GM21515 (cell line): ENCODE measurements at regions not wholly inside any gene's neighbourhood (a gene's known extent, or its start where the extent isn't known, plus 50 kb on each side); places are given as distances from the start of the nearest gene placed in this dataset.
"Not testable (repeated sequence)": the region's sequence is repeated elsewhere in the genome, so short reads cannot be mapped to it uniquely, and the experiment has no call there.

Experiments used
- ATAC-seq: cut with Tn5 transposase; IDR thresholded peaks from one replicate; pipeline ENCODE4 v1.9.1; 2021; ENCODE audit not compliant: unreplicated experiment

DNA sequence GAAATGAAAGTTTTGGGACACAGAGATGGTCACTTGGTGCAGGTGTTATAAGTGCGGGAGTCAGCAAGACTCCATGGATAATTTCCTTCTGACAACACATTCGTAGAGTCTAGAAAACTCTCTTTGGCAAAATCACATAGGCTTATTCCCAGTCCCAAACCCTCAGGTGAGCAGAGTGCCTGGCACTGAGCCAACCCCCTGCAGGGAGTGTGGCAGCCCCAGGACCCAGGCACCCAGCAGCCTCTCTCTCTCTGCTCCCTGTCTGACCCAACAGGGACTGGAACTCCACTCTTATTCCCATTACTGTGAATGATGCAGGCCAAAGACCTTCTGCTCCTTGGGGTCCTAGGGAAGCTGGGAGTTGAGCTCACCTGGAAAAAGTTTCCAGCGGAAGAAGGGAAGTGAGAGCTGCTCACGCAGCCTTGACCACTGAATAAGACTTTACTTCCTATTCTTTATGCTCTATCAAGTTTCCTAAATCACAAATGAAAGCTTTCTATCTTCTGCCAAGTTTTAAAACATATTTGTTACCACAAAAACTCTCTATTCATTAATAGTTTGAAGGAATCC, 132.6 kb upstream of the ETV3 start:
- ATAC-seq: no peak

DNA sequence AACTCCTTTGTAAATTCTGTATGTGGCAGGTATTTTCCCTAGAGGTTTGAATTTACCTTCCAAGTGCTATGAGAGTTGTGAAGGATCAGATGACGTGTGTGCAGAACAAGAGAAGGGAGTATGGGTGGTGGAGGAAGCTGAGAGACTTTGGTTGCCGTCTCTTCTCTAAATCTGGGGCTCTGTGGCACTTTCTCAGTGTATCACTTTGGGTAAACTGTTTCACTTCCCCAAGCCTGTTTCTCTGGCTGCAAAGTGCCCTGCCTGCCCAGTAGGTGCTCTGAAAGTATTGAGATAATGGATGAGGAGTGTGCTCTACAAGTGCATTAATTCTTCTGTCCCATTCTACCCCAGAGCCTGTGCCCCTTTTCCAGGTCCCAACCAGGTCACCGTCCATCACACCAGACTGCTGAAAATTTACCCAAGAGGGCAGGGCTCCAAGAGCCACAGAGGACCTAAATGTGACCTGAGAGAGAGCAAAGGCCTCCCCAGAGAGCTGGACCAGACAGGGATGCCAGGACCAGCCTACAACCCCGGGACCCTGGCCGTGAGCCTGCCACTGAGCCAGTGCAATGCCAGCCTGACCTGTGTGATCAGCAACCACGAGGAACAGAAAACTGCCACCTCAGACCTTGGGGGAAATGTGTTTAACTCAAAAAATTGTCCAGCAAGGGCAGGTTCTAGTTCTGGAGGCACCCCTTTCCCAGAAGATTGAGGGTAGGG, 131.6 kb upstream of the ETV3 start:
- peak; percentile 59 for ATAC-seq

DNA sequence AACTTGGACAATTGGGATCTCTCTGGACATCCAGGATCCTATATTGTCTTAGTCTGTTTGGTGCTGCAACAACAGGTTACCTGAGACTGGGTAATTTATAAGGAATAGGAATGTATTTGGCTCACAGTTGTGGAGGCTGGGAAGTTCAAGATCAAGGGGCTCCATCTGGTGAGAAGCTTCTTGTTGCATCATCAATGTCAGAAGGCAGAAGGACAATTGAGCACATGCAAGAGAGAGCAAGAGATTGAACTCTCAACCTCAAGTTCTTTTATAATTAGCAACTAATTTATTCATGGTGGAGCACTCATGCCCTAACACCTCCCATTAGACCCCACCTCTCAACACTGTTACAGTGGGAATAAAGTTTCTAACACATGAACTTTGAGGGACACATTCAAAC, 124.7 kb upstream of the ETV3 start:
- no peak for ATAC-seq

DNA sequence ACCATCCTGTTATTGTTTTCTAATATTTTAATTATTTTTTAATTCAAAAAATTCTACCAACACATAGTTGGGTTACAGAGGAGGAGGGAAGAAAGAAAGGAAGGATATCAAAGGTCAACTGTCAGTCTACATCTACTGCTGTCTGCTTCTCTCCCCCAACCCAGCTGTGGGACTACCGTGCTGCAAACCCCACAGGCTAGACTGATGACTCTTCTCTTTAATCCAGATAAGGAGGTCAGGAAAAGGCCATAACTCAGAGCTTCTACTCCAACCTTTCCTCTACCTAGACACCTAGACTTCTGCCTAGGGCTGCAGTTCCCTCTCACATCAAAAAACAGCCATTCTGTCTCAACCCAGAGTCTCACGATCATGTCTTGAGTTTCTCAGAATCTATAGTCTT, 124.2 kb upstream of the ETV3 start:
- ATAC-seq: no peak

DNA sequence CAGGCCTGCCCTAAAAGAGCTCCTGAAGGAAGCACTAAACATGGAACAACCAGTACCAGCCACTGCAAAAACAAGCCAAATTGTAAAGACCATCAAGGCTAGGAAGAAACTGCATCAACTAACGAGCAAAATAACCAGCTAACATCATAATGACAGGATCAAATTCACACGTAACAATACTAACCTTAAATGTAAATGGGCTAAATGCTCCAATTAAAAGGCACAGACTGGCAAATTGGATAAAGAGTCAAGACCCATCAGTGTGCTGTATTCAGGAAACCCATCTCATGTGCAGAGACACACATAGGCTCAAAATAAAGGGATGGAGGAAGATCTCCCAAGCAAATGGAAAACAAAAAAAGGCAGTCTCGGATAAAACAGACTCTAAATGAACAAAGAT, 117.7 kb upstream of the ETV3 start:
- ATAC-seq: not testable (repeated sequence)

DNA sequence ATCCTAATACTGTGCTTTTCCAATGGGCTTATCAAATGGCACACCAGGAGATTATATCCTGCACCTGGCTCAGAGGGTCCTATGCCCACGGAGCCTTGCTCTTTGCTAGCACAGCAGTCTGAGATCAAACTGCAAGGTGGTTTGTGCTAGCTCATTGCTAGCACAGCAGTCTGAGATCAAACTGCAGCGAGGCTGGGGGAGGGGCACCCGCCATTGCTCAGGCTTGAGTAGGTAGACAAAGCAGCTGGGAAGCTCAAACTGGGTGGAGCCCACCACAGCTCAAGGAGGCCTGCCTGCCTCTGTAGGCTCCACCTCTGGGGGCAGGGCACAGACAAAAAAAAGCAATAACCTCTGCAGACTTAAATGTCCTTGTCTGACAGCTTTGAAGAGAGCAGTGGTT, 116.0 kb upstream of the ETV3 start:
- ATAC-seq: not testable (repeated sequence)

DNA sequence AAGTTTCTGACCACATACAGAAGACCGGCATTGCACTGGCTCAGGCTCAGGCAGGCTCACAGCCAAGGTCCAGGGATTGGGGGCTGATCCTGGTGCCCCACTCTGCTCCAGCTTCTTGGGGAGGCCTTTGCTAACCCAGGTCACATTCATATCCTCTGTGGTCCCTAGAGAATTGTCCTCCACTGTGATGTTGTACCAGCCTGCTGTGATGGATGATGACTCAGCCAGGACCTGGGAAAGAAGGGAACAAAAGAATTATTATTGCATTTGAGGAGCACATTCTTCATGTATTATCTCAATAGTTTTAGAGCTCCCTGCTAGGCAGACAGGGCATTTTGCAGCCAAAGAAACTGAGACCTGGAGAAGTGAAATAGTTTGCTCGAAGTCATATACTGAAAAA, 114.3 kb upstream of the ETV3 start:
- ATAC-seq: no peak

DNA sequence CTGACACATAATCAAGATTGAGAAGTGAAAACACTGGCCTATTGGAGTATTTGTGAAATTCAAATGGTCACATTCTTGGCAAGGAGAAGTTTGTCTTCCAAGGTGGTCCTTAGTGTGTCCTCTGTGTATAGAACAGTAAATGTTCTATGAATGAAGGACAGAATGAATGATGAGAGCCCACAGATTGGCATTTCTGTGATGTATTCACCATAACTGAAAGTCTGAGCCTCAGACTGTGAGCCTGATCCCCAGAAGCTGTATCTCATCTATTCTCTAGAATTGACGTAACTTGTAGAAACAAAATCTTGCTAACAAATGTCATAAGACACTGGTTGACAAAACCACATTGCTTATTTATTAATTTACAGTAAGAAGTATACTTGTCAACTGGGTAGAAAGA, 111.5 kb upstream of the ETV3 start:
- ATAC-seq: no peak

DNA sequence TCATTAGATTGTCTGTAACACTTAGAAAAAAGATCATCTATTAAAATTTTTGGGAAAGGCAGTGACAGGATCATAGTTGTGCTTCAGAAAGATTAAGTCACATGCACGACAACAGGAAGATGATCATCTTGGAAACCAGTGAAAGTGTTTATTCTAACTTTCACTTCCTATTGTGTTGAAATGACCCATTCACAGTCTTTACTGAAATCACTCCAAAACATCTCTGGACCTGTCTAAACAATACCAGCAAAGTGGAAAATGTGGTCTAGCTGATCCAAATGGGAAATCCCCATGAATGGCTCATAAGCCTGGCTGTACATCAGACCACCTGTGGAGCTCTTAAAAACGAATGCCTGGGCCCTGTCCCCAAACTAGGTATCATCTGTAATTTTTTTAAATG, 111.1 kb upstream of the ETV3 start:
- no peak for ATAC-seq

DNA sequence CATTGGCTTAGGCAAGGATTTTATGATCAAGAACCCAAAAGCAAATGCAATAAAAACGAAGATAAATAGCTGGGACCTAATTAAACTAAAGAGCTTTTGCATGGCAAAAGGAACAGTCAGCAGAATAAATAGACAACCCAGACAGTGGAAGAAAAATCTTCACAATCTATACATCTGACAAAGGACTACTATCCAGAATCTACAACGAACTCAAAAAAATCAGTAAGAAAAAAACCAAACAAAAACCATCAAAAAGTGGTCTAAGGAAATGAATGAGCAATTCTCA, 109.5 kb upstream of the ETV3 start:
- ATAC-seq: not testable (repeated sequence)

DNA sequence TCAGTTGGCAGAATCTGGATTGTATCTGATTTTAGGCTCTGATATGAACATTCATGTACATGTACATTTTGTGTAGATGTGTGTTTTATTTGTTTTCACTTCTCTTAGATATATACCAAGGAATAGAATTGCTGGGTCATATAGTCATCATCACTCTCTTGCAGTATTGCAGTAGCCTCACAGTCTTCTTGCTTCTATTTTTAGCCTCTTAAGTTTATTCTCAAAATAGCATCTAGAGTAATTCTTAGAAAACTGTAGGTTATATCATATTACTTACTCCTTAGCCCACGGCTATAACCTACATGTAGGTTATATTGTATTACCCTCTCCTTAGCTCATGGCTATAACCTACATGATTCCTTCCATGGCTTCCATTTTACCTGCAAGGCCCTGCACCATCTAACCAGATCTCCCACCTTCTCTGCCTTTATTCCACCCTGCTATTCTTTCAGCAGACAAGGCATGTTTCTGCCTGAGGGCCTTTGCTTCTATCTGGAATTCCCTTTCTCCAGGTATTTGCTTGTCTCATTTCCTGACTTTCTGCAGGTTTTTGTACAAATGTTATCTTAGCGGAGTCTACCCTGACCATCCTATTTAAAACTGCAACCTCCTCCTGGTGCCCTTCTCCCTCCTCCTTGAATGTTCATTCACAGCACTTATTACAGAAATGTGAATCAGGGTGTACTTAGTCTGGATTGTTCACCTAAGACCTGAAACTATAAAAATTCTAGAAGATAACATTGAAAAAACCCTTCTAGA, 109.0 kb upstream of the ETV3 start:
- no peak for ATAC-seq

DNA sequence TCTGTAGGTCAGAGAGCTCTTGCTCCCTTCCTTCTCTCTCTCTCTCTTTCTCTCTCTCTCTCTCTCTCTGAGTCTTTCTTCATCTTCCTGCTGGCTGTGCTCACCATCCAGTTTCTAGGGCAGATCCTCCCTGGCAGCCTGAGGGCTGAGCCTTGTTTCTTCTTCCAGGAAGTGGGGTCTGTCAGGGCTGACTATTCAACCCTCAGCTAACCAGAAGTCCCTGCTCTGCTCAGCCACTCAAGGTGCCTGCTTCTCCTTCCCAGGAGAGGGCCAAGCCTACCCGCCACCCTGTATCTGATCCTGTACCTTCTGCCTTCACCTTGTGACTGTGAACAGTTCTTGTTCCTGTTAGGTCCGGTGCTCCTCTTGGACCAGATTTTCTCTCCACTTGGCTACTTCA, 107.6 kb upstream of the ETV3 start:
- ATAC-seq: no peak

DNA sequence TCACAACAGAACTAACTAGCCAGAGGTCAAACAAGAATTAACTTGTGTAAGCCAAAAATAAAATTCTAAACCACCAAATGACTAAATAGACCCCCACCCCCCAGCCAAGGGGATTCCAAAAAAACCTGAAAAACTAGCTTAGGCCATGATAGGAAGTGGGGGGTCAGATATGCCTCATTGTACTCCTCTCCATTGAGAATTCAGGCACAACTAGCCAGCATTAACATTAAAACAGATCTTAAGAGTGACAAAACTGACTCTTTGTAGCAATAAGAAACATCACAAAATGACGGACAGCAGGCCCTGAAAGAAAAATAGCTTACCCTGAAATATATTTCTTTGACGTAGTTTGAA, 103.0 kb upstream of the ETV3 start:
- no peak for ATAC-seq

DNA sequence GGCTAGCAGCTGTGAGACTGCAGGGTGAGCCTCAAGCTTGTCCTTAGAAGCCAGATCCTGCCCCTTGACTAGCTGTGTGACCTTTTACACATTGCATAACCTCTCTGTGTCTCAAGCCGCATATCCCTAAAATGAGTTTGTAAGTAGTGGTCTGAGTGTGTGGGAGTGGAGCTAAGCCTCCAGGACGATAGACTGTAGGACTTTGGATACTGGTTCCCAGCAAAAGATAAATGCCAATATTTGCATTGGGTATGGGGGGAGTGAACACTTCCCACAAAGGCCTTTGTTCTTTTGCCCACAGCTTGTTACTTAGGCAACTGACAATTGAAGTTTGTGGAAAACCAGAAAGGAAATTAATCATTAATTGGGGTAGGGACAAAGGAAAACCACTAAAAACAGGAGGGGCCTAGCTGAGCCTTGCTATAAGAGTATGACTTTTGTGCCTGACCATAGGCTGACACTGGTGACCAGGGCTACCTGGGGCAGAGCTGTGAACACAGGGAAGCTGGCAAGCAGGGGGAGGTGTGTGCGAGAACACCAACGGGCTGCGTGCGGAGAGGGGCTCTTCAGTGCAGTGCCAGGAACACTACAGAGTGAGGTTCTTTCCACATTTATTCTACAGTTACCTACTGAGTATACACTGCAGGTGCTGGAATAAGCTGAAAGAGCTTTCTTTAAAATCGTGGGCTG, 102.4 kb upstream of the ETV3 start:
- ATAC-seq: no peak

DNA sequence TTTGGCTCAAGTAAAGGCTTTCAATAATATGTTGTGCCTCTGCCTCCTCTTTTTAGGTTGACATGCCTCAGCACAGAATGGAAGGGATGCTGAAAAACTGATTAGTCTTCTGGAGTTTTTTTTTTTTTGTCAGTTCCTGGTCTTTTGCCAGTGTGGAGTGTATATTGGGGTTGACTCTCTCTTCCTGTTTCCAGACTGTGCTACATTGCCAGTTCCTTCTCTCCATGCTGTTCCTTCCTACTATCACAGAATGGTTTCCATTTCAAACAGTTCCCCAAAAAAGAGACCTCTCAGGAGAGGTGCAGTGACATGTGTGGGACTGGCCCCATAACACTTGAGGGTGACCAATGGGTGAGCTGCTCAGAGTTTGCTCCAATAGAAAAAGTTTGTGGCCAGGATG, 101.7 kb upstream of the ETV3 start:
- no peak for ATAC-seq

DNA sequence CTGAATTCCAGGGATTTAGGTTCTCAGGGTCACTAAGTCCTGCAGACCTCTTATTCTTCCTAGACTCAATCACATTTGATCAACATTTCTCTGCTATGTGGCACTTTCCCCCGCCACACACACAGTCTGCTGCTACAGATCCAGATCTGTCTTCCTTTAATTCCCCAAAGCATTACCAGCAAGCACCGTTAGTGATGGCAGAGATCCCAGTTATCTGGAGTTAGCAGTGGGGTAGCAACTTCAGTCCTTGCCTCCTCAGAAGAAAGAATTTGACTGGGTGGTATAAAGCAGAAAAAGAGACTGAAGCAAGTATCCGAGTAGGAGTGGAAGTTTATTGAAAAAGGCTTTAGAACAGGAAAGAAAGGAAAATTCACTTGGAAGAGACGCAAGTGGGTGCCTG, 100.4 kb upstream of the ETV3 start:
- no peak for ATAC-seq

DNA sequence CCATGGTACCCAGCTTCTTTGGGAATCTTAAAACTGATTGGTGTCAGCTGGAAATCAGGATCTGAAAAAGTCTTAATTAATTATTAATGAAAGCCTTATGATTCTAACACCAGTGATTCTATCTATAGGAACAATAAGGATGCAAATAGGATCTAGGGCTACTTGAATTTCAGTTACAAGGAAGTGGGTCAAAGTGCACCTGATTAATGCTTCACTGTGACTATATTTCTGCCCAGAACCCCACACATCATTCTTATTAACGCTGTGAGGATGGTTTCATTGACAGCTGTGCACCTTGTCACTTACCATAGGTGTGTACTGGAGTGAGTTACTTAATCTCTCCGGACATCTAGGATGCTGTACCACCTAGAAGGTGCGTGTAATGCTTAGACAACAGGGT, 99.8 kb upstream of the ETV3 start:
- ATAC-seq: no peak

DNA sequence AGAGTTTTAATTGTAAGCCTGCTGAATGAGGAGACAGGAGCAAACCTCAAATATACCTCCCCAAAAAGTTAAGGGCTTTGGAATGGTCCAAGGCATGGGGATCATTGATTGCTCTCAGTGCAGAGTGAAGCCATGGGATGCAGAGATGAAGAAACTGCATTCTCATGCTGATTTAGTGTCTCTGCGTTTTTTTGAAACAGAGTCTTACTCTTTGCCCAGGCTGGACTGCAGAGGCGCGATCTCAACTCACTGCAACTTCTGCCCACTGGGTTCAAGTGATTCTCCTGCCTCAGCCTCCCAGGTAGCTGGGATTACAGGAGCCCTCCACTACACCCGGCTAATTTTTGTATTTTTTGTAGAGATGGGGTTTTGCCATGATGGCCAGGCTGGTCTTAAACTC, 99.3 kb upstream of the ETV3 start:
- ATAC-seq: no peak

DNA sequence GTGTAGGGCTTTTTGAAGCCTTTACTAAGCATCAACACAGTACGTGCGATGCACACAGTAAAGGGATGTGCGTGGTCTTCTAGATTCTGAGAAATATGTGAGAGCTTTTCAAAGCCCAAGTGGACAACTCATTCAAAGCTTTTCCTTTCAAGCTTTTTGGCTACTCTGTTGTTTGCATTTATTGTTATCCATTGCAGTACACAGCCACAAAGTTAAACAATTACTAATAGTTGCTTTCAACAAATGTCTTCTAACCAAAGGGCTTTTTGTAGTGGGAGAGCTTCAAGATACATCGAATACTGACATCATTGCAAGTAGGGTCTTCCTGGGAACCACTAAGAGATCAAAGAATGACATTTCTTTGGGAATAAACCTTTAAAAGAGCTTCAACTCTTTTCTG, 97.9 kb upstream of the ETV3 start:
- ATAC-seq: no peak

DNA sequence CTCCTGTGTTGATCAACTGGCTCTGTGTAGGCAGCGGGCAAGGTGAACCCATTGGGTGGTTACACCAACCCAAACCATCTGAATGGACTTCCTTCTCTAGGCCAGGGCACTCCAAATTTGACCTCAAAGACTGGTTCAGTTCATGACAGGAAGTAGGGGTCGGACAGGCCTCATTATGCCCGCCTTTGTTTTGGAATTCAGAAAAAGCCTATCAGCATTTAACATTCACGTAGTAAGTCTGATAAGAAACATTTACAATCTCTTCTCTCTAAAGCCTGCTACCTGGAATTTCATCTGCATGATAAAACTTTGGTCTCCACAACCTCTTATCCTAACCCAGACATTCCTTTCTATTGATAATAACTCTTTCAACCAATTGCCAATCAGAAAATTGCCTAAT, 97.1 kb upstream of the ETV3 start:
- ATAC-seq: no peak

DNA sequence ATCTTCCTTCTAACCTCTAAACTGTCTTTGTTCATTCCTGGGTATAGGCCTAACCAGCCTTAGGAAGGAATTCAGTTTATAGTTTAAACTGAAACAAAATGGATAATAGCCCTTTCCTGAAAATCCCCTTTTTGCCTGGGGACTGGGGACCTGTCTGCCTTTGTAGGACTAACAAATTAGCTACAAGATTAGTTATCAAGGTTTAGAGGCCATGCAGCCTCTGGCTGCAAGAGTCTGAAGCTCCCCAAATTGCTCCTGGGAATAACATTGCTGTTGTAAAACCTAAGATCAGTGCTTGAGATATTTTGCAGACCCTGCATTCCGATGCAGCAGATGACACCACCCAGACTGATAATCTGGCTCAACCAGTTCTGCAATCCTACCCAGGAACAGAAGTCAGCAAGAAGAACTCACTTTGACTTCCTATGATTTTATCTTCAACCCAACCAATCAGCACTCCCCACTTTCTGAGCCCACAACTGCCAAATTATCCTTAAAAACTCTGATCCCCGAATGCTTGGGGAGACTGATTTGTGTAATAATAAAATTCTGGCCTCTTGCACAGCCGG, 96.6 kb upstream of the ETV3 start:
- ATAC-seq: no peak

DNA sequence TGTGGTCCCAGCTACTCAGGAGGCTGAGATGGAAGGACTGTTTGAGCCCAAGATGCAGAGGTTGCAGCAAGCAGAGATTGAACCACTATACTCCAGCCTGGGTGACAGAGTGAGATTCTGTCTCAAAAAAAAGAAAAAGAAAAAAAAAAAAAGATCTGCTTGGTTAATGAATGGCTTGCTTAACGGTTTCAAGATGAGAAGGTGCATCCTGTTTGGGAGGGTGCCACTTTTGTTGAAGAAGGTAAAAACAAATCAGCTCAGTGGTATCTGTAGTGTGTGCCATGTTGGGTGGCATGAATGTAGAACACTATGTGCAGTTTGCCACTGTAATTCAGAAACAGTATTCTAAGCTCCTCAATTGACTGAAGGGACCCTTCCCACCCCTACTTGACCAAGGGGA, 94.9 kb upstream of the ETV3 start:
- no peak for ATAC-seq
